Mesodermal cell (in vitro differentiated cells): ENCODE measurements at regions not wholly inside any gene's neighbourhood (a gene's known extent, or its start where the extent isn't known, plus 50 kb on each side); places are given as distances from the start of the nearest gene placed in this dataset.

Experiments used
- H3K27ac ChIP-seq: 2 replicates; pipeline ENCODE4 v1.7.0; 2013; ENCODE audit warnings: mild to moderate bottlenecking, low read depth, low read length, moderate library complexity; ENCODE audit not compliant: severe bottlenecking
- H3K36me3 ChIP-seq: 2 replicates; pipeline ENCODE4 v1.7.1; 2013; ENCODE audit warnings: mild to moderate bottlenecking, low read length, moderate library complexity; ENCODE audit not compliant: control insufficient read depth, insufficient read depth
- H3K4me1 ChIP-seq: one replicate; pipeline ENCODE4 v1.7.1; 2013; ENCODE audit warnings: mild to moderate bottlenecking, low read length; ENCODE audit not compliant: insufficient read depth, control insufficient read depth, poor library complexity, severe bottlenecking
- H3K4me3 ChIP-seq: 2 replicates; pipeline ENCODE4 v1.7.0; 2013; ENCODE audit warnings: low read length, control low read depth, mild to moderate bottlenecking; ENCODE audit not compliant: insufficient read depth, poor library complexity, severe bottlenecking; ENCODE audit errors: extremely low read depth
- H3K9me3 ChIP-seq: 2 replicates; pipeline ENCODE4 v1.7.1; 2013; ENCODE audit warnings: mild to moderate bottlenecking, low read length, moderate library complexity; ENCODE audit not compliant: control insufficient read depth
- WGBS, 2 experiments: methylation state at CpG; one replicate each; pipeline ENCODE4 v1.1.5; 2013; ENCODE audit warnings: missing lambda C conversion rate in 2 of 2; ENCODE audit not compliant: insufficient coverage in 2 of 2; 5-methylcytosine and 5-hydroxymethylcytosine counted together

DNA sequence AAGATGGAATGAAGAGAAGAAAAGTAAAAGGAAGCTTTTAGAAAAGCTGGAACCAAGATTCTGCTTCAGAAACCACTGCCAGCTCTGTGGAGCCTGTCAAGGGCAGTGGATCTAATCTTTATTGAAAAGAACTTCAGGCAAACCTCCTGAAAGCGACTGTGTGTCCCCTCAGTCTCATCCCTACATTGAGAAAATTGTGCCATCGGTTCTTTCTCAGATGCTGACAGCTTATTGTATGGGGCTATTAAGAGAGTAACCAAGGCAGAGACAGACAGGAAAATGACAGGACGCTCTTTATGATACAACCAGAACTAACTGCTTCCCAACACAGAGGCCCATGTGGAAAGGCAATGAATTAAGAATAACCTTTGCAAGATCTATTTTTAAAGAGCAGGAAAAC is 763.2 kb upstream of the CHAC2 start:
- H3K9me3 ChIP-seq: no peaks in the 10 kb centered on the region
- 80 to 100% methylated on average over 1 of the region's 3 CpGs for WGBS, 2 experiments
- H3K4me3 ChIP-seq: no peak overlapping the region
- H3K27ac ChIP-seq: no peak overlapping the region
- H3K36me3 ChIP-seq: no peaks in the 10 kb centered on the region
- peaks cover 3% of the 10 kb centered on the region for H3K4me1 ChIP-seq

GRCh38 chr2:52995424-52995823 is 772.2 kb upstream of the CHAC2 start:
- 79 to 88% methylated on average over 2 of the region's 2 CpGs for WGBS, 2 experiments
- H3K9me3 ChIP-seq: peaks cover 5% of the 10 kb centered on the region
- H3K27ac ChIP-seq: no peak overlapping the region
- no peaks in the 10 kb centered on the region for H3K36me3 ChIP-seq
- peaks cover 3% of the 10 kb centered on the region for H3K4me1 ChIP-seq
- H3K4me3 ChIP-seq: no peak overlapping the region

- Histone ChIP-seq H3K4me1 (no peaks in the 10 kb centered on the region), H3K4me3 (no peak overlapping the region), H3K36me3 (no peaks in the 10 kb centered on the region), H3K27ac (no peak overlapping the region), H3K9me3 (no peaks in the 10 kb centered on the region)
- 0 to 100% methylated on average over 1 of the region's 2 CpGs for WGBS, 2 experiments
Measured at GRCh38 chr2:52976143-52976949, 791.3 kb upstream of the CHAC2 start.

- WGBS, 2 experiments: 77 to 100% methylated on average over 1 of the region's 1 CpG
- Histone ChIP-seq H3K27ac (no peak overlapping the region), H3K4me3 (no peak overlapping the region), H3K9me3 (no peaks in the 10 kb centered on the region), H3K4me1 (no peaks in the 10 kb centered on the region), H3K36me3 (no peaks in the 10 kb centered on the region)
Measured at GRCh38 chr2:52974127-52974526, 793.5 kb upstream of the CHAC2 start.

DNA sequence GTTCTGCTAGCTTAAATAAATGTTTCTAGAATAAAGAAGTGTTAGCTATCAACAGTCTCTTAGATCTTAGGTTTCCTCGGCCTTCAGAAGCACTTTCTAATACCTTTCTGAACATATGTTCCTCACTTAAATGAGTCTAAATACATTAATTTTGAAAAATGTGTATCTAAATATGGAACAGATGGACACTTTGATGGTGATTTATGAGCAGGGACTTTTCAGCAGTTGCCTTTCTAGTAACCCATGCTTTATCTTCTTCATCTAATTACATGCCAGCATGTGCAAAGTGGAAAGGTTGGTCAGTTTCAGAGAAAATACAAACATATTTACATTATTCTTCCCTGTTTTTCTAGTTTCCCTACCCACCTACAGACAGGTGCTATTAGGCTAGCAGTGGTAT is 797.0 kb upstream of the CHAC2 start:
- Histone ChIP-seq H3K9me3 (no peaks in the 10 kb centered on the region), H3K27ac (no peak overlapping the region), H3K4me1 (no peaks in the 10 kb centered on the region), H3K36me3 (no peaks in the 10 kb centered on the region), H3K4me3 (no peak overlapping the region)
- no CpG with 5 or more reads among the region's 1 CpG for WGBS, 2 experiments

DNA sequence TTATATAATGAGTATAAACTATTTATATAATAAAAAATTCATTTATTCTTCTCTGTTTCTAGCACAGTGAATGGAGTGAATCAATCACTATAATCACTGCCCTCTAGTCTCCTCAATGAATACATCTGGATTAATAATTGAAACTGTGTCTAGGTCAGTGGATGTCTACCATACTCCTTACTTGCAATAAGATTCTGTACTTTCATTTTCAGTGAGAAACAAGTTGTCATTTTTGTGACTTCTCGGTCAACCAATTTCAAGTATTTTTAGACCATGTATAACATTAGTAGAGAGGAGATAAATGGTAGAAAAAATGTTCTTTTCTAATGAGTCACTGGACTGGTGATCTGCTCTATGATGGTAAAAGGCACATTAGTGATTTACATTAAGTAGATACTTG is 799.6 kb upstream of the CHAC2 start:
- Histone ChIP-seq H3K36me3 (no peaks in the 10 kb centered on the region), H3K27ac (no peak overlapping the region), H3K4me3 (no peak overlapping the region), H3K9me3 (no peaks in the 10 kb centered on the region), H3K4me1 (no peaks in the 10 kb centered on the region)
- no CpG with 5 or more reads among the region's 1 CpG for WGBS, 2 experiments

DNA sequence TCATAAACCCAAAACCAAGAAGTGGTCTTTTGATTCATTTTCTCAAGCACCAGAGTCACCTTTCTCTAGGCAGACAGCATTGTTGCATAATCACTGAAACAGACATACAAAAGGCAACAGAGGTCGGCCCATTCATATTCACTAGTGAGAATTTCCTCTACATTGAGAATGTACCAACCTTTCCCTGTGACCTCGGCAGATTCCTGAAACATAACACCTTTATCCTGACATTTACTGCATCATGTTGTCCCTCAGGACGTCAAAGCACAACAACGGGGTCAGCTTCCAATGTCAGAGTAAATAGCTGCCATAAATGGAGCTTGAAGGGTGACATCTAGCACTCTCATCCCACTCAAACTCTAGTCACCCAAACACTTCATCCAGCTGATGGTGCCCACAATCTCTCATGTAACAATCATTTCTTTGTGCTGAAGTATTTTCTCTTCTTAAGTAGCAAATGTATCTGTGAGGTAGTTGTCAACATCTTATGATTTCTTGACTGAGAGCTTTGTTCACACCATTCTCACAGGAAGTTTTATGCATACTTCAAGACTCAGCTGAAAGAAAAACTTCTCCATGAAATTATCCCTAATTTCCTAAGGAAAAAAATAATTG is 802.6 kb upstream of the CHAC2 start:
- H3K36me3 ChIP-seq: no peaks in the 10 kb centered on the region
- no peak overlapping the region for H3K4me3 ChIP-seq
- no peaks in the 10 kb centered on the region for H3K9me3 ChIP-seq
- 56 to 62% methylated on average over 3 of the region's 4 CpGs for WGBS, 2 experiments
- H3K4me1 ChIP-seq: no peaks in the 10 kb centered on the region
- H3K27ac ChIP-seq: no peak overlapping the region

- Histone ChIP-seq H3K36me3 (no peaks in the 10 kb centered on the region), H3K27ac (no peak overlapping the region), H3K4me3 (no peak overlapping the region), H3K4me1 (no peaks in the 10 kb centered on the region), H3K9me3 (no peaks in the 10 kb centered on the region)
Measured at GRCh38 chr2:52961403-52961802, 806.2 kb upstream of the CHAC2 start.

GRCh38 chr2:52960881-52961280 is 806.7 kb upstream of the CHAC2 start:
- WGBS, 2 experiments: 80 to 90% methylated on average over 3 of the region's 3 CpGs

GRCh38 chr2:52959801-52960200 is 807.8 kb upstream of the CHAC2 start:
- no peak overlapping the region for H3K27ac ChIP-seq
- no peaks in the 10 kb centered on the region for H3K9me3 ChIP-seq
- no peaks in the 10 kb centered on the region for H3K4me1 ChIP-seq
- H3K36me3 ChIP-seq: no peaks in the 10 kb centered on the region
- no peak overlapping the region for H3K4me3 ChIP-seq
- 82 to 92% methylated on average over 3 to 4 of the region's 4 CpGs for WGBS, 2 experiments

More at GRCh38 chr2:52960881-52961280, 806.7 kb upstream of the CHAC2 start:
- no peaks in the 10 kb centered on the region for H3K9me3 ChIP-seq
- no peak overlapping the region for H3K4me3 ChIP-seq
- H3K36me3 ChIP-seq: no peaks in the 10 kb centered on the region
- no peaks in the 10 kb centered on the region for H3K4me1 ChIP-seq
- H3K27ac ChIP-seq: no peak overlapping the region

- H3K36me3 ChIP-seq: no peaks in the 10 kb centered on the region
- H3K4me3 ChIP-seq: no peak overlapping the region
- WGBS, 2 experiments: 80 to 100% methylated on average over 1 of the region's 1 CpG
- H3K4me1 ChIP-seq: no peaks in the 10 kb centered on the region
- H3K27ac ChIP-seq: no peak overlapping the region
- no peaks in the 10 kb centered on the region for H3K9me3 ChIP-seq
Measured at GRCh38 chr2:52956766-52957165, 810.8 kb upstream of the CHAC2 start.
